Endothelial cell of umbilical vein (primary cell): ENCODE measurements at regions not wholly inside any gene's neighbourhood (a gene's known extent, or its start where the extent isn't known, plus 50 kb on each side); places are given as distances from the start of the nearest gene placed in this dataset.

Experiments used
- CTCF ChIP-seq, 2 donors: IDR thresholded peaks; 1 replicate in 1 of 2; 2 replicates in 1 of 2; pipeline ENCODE4 v1.5.1; 2011; ENCODE audit warnings: low read length in 2 of 2, mild to moderate bottlenecking in 2 of 2, moderate library complexity in 2 of 2, control low read depth in 1 of 2, inconsistent platforms in 1 of 2, low read depth in 1 of 2; ENCODE audit not compliant: insufficient read depth in 1 of 2; ENCODE audit errors: extremely low read depth in 1 of 2
- EZH2 ChIP-seq: IDR thresholded peaks from 2 replicates; pipeline ENCODE4 v1.6.1; 2012; ENCODE audit warnings: borderline replicate concordance, low read depth, mild to moderate bottlenecking, moderate library complexity, low read length, inconsistent platforms; ENCODE audit not compliant: severe bottlenecking
- MAX ChIP-seq: IDR thresholded peaks from 2 replicates; pipeline ENCODE4 v1.6.1; 2011; ENCODE audit not compliant: insufficient read depth, insufficient read length
- MYC ChIP-seq: IDR thresholded peaks from one replicate; pipeline ENCODE4 v1.6.1; 2011; ENCODE audit warnings: mild to moderate bottlenecking, low read depth, low read length
- POLR2A ChIP-seq: IDR thresholded peaks from 2 replicates; pipeline ENCODE4 v1.6.1; 2012; ENCODE audit warnings: low read depth, mild to moderate bottlenecking, control low read depth, low read length
- POLR2AphosphoS5 ChIP-seq: IDR thresholded peaks from 2 replicates; pipeline ENCODE4 v1.6.1; 2012; ENCODE audit warnings: low read depth, mild to moderate bottlenecking, control low read depth, low read length, moderate library complexity; ENCODE audit not compliant: insufficient read depth

GRCh38 chr10:110444004-110444337, 53.7 kb upstream of the DUSP5 start:
- no peak for TF ChIP-seq POLR2A
- no peak for TF ChIP-seq CTCF (IDR thresholded peaks at IDR 0.05; ENCODE audit: extremely low read depth in 1 of 2, insufficient read depth in 1 of 2, low read depth in 1 of 2, low read length in 2 of 2)
- TF ChIP-seq EZH2 = no peak
- TF ChIP-seq POLR2AphosphoS5 = no peak
- no peak for TF ChIP-seq MAX
- no peak for TF ChIP-seq MYC
